ENCODE measurements at regions not wholly inside any gene's neighbourhood (a gene's known extent, or its start where the extent isn't known, plus 50 kb on each side); places are given as distances from the start of the nearest gene placed in this dataset.
A peak's percentile ranks its signal among the peaks of the same experiment; 100 is the strongest.

DNA sequence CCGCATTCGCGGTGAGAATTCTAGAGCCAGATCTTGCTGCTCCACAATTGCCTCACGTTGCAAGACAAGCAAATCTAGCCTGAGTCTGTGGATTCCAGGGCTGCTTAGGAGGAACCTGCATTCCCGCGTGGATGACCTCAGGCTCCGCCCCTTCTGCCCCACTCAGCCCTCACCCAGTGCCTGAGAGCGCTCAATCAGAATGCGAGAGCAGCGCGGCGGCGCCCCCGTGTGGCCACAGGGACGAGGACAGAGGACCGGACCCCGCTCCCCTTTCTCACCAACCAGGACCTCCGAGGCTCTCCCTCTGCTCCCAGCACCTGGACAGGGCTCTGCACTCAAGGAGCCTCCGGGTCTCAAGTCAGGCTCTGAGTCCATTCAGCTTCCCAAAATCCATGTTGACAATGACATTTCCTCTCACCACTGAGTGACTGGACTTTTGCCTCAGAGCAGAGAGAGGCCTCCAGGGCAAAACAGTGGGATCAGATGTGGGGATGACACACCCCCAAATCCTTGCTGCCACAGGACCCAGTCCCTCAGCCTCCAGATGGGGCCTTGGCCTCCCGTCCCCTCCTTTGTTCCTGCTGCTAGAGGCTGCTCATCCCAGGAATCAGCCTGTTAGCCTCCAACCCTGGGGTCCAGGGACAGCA lies 52.0 kb downstream of the RPP21 start:
- TF ChIP-seq TAF1 (IDR thresholded peaks at IDR 0.05; ENCODE audit: low read depth) (no peak), YY1 (IDR thresholded peaks at IDR 0.05; ENCODE audit: low read depth) (no peak), RAD21 (IDR thresholded peaks at IDR 0.05; ENCODE audit: low read depth) (peak; percentile 85), EP300 (IDR thresholded peaks at IDR 0.05; ENCODE audit: borderline replicate concordance) (no peak), CEBPB (IDR thresholded peaks at IDR 0.05) (no peak), ZBTB7A (IDR thresholded peaks at IDR 0.05; ENCODE audit: low read depth) (0 out of 2 replicates have a peak, but pooled peaks have one; percentile 35), NFIC (IDR thresholded peaks at IDR 0.05) (no peak)
- TF ChIP-seq, protein P1, sequence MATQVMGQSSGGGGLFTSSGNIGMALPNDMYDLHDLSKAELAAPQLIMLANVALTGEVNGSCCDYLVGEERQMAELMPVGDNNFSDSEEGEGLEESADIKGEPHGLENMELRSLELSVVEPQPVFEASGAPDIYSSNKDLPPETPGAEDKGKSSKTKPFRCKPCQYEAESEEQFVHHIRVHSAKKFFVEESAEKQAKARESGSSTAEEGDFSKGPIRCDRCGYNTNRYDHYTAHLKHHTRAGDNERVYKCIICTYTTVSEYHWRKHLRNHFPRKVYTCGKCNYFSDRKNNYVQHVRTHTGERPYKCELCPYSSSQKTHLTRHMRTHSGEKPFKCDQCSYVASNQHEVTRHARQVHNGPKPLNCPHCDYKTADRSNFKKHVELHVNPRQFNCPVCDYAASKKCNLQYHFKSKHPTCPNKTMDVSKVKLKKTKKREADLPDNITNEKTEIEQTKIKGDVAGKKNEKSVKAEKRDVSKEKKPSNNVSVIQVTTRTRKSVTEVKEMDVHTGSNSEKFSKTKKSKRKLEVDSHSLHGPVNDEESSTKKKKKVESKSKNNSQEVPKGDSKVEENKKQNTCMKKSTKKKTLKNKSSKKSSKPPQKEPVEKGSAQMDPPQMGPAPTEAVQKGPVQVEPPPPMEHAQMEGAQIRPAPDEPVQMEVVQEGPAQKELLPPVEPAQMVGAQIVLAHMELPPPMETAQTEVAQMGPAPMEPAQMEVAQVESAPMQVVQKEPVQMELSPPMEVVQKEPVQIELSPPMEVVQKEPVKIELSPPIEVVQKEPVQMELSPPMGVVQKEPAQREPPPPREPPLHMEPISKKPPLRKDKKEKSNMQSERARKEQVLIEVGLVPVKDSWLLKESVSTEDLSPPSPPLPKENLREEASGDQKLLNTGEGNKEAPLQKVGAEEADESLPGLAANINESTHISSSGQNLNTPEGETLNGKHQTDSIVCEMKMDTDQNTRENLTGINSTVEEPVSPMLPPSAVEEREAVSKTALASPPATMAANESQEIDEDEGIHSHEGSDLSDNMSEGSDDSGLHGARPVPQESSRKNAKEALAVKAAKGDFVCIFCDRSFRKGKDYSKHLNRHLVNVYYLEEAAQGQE (IDR thresholded peaks at IDR 0.05; ENCODE audit: low read depth) = peak; percentile 52
- TF ChIP-seq, protein P2, sequence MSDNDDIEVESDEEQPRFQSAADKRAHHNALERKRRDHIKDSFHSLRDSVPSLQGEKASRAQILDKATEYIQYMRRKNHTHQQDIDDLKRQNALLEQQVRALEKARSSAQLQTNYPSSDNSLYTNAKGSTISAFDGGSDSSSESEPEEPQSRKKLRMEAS (IDR thresholded peaks at IDR 0.05) = no peak

DNA sequence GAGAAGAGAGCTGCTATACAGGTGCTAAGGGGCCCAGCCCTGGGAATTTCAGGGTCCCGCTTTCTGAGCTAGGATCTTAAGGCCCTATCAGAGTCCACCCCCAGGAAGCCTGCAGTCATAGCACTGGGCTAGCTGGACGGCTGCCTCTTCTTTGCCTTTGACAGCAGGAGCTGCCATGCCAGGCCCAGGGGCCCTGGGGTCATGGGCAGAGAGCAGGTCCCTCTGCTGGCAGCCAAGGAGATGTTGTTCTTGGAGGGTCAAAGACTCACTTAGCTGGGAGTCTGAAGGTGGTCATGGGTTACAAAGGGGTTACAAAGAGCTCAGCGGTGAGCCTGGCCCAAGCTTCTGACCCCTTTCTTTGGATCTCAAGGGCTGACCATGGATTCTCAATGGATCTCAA lies 52.7 kb downstream of the RPP21 start:
- TF ChIP-seq EP300 (IDR thresholded peaks at IDR 0.05; ENCODE audit: borderline replicate concordance) = no peak
- TF ChIP-seq, protein P2 (IDR thresholded peaks at IDR 0.05) = no peak
- no peak for TF ChIP-seq FOXM1 (IDR thresholded peaks at IDR 0.05; ENCODE audit: borderline replicate concordance, low read depth)
- TF ChIP-seq, protein P3, sequence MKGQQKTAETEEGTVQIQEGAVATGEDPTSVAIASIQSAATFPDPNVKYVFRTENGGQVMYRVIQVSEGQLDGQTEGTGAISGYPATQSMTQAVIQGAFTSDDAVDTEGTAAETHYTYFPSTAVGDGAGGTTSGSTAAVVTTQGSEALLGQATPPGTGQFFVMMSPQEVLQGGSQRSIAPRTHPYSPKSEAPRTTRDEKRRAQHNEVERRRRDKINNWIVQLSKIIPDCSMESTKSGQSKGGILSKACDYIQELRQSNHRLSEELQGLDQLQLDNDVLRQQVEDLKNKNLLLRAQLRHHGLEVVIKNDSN (IDR thresholded peaks at IDR 0.05) = no peak
- no peak for TF ChIP-seq TEAD4 (IDR thresholded peaks at IDR 0.05)
- TF ChIP-seq CEBPB (IDR thresholded peaks at IDR 0.05) = no peak
- no peak for TF ChIP-seq RAD21 (IDR thresholded peaks at IDR 0.05; ENCODE audit: low read depth)
- TF ChIP-seq ZBTB7A (IDR thresholded peaks at IDR 0.05; ENCODE audit: low read depth) = no peak
- no peak for TF ChIP-seq YY1 (IDR thresholded peaks at IDR 0.05; ENCODE audit: low read depth)
- no peak for TF ChIP-seq CREB1 (IDR thresholded peaks at IDR 0.05; ENCODE audit: low read depth)
- no peak for TF ChIP-seq NFIC (IDR thresholded peaks at IDR 0.05)
- TF ChIP-seq, protein P1 (IDR thresholded peaks at IDR 0.05; ENCODE audit: low read depth) = no peak
- no peak for TF ChIP-seq TCF12 (IDR thresholded peaks at IDR 0.05; ENCODE audit: low read depth)
- TF ChIP-seq TAF1 (IDR thresholded peaks at IDR 0.05; ENCODE audit: low read depth) = no peak
- TF ChIP-seq EGR1 (IDR thresholded peaks at IDR 0.05) = no peak

DNA sequence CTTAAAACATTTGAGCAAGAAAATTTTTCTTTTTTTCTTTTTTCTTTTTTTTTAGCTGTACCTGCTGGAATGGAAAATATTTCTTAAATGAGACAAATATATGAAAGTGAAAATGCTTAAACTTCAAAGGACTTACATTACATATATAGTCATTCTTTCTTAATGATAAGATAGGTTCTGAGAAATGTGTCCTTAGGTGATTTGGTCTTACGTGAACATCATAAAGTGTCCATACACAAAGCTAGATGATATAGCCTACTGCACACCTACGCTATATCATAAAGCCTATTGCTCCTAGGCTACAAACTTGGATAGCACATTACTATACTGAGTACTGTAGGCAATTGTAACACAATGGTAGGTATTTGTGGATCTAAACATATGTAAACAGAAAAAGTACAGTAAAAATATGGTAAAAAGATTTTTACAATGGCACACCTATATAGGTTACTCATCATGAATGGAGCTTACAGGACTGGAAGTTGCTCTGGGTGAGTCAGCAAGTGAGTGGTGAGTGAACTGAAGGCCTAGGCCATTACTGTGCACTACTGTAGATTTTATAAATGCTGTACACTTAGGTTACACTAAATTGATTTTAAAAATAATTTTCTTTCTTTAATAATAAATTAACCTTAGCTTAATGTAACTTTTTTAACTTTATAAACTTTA lies 54.6 kb downstream of the RPP21 start:
- TF ChIP-seq, protein P2 (IDR thresholded peaks at IDR 0.05) = no peak
- TF ChIP-seq CEBPB (IDR thresholded peaks at IDR 0.05) (no peak), TCF12 (IDR thresholded peaks at IDR 0.05; ENCODE audit: low read depth) (no peak), EP300 (IDR thresholded peaks at IDR 0.05; ENCODE audit: borderline replicate concordance) (no peak), EGR1 (IDR thresholded peaks at IDR 0.05) (no peak), TEAD4 (IDR thresholded peaks at IDR 0.05) (no peak), FOXM1 (IDR thresholded peaks at IDR 0.05; ENCODE audit: borderline replicate concordance, low read depth) (no peak), ZBTB7A (IDR thresholded peaks at IDR 0.05; ENCODE audit: low read depth) (no peak), RAD21 (IDR thresholded peaks at IDR 0.05; ENCODE audit: low read depth) (no peak), NFIC (IDR thresholded peaks at IDR 0.05) (no peak), YY1 (IDR thresholded peaks at IDR 0.05; ENCODE audit: low read depth) (no peak)
- TF ChIP-seq, protein P1 (IDR thresholded peaks at IDR 0.05; ENCODE audit: low read depth) = no peak
- TF ChIP-seq, protein P3 (IDR thresholded peaks at IDR 0.05) = no peak
